Ascending aorta (tissue), 2 donors: ENCODE measurements at regions not wholly inside any gene's neighbourhood (a gene's known extent, or its start where the extent isn't known, plus 50 kb on each side); places are given as distances from the start of the nearest gene placed in this dataset.

Source experiments
- DNase-seq, 2 donors: peaks; one replicate each; pipeline ENCODE4 v3.0.0-alpha.2; 2019; ENCODE audit warnings: low spot score in 2 of 2
- H3K27ac ChIP-seq, 2 donors: fragments of 200-600 bp; sonication (generic); one replicate each; pipeline ENCODE4 v1.5.1; 2016 to 2017; ENCODE audit warnings: mild to moderate bottlenecking in 1 of 2
- H3K27me3 ChIP-seq: fragments of 200-600 bp; sonication (generic); one replicate; pipeline ENCODE4 v1.5.1; 2017
- H3K36me3 ChIP-seq, 2 donors: fragments of 200-600 bp; sonication (generic); one replicate each; pipeline ENCODE4 v1.5.1; 2016
- H3K4me1 ChIP-seq, 2 donors: fragments of 200-600 bp; sonication (generic); one replicate each; pipeline ENCODE4 v1.5.1; 2016 to 2017; ENCODE audit warnings: mild to moderate bottlenecking in 1 of 2
- H3K4me3 ChIP-seq, 2 donors: fragments of 200-600 bp; sonication (generic); one replicate each; pipeline ENCODE4 v1.5.1; 2016 to 2017; ENCODE audit warnings: mild to moderate bottlenecking in 1 of 2
- H3K9me3 ChIP-seq, 2 donors: fragments of 200-600 bp; sonication (generic); one replicate each; pipeline ENCODE4 v1.5.1; 2016
- intact Hi-C: fragments of 100-400 bp; cut with DNase I; formaldehyde crosslinking; loops from one replicate; pipeline ENCODE4 v1.15.1; 2023
- TF ChIP-seq, protein P1 (sequence below), 3 experiments: fragments of 200-600 bp in 2 of 3; fragments of 450-650 bp in 1 of 3; sonication (generic) in 2 of 3; IDR thresholded peaks; one replicate each; pipeline ENCODE4 v1.5.1; 2016 to 2019; ENCODE audit warnings: antibody characterized with exemption in 3 of 3, mild to moderate bottlenecking in 1 of 3, moderate library complexity in 1 of 3

DNA sequence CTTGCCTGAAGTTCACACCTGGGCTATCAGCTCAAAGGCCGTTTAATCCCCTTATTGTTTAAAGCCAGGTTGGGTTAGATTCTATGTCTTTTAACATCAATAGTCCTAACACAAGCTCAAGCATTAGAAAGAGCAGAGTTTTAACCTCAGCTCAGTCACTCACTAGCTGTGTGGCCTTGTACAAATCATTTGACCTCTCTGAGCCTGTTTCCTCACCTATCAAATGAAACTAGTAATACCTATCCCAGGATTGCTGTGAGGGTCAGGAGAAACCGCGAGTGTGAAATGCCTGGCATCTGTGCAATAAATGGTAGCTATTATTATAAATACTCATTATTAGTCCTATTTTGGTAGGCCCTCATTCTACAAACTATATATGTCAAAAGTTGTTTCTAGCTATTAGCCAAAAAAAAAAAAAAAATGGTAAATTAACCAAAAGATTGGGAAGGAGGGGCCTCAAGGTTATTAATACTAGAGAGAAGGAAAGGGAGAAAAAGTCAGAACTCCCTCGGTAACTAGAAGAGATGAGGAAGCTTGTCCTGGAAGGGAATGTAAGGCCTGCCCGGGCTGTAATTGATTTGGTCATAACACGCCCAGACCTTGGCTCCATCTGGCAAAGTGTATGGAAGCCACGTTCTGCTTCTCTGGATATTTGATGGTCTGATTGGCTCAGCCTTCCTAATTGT lies 510.5 kb upstream of the PROK2 start:
- H3K36me3 ChIP-seq, result no peaks in the 10 kb centered on the region
- no peaks in the 10 kb centered on the region for H3K9me3 ChIP-seq
- no peak overlapping the region for H3K4me3 ChIP-seq
- no peak overlapping the region for H3K27ac ChIP-seq
- intact Hi-C loops, result no loop called here
- TF ChIP-seq, protein P1, sequence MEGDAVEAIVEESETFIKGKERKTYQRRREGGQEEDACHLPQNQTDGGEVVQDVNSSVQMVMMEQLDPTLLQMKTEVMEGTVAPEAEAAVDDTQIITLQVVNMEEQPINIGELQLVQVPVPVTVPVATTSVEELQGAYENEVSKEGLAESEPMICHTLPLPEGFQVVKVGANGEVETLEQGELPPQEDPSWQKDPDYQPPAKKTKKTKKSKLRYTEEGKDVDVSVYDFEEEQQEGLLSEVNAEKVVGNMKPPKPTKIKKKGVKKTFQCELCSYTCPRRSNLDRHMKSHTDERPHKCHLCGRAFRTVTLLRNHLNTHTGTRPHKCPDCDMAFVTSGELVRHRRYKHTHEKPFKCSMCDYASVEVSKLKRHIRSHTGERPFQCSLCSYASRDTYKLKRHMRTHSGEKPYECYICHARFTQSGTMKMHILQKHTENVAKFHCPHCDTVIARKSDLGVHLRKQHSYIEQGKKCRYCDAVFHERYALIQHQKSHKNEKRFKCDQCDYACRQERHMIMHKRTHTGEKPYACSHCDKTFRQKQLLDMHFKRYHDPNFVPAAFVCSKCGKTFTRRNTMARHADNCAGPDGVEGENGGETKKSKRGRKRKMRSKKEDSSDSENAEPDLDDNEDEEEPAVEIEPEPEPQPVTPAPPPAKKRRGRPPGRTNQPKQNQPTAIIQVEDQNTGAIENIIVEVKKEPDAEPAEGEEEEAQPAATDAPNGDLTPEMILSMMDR (IDR thresholded peaks at IDR 0.05), result no peak
- no peak for DNase-seq
- no peaks in the 10 kb centered on the region for H3K4me1 ChIP-seq
- no peaks in the 10 kb centered on the region for H3K27me3 ChIP-seq

- intact Hi-C loops, result no loop called here
- no peak overlapping the region for H3K27ac ChIP-seq
- no peak overlapping the region for H3K4me3 ChIP-seq
- peaks cover 0 to 8% of the 10 kb centered on the region in 2 donors for H3K4me1 ChIP-seq
- peaks cover 6% of the 10 kb centered on the region for H3K27me3 ChIP-seq
- H3K9me3 ChIP-seq, result no peaks in the 10 kb centered on the region
- TF ChIP-seq, protein P1 (IDR thresholded peaks at IDR 0.05), result no peak
- no peak for DNase-seq
- no peaks in the 10 kb centered on the region for H3K36me3 ChIP-seq
These were observed 506.1 kb upstream of the PROK2 start for GRCh38 chr3:72290859-72291638.

- H3K27ac ChIP-seq, result no peak overlapping the region
- H3K4me3 ChIP-seq, result no peak overlapping the region
- peaks cover 0 to 8% of the 10 kb centered on the region in 2 donors for H3K4me1 ChIP-seq
- H3K27me3 ChIP-seq, result peaks cover 6% of the 10 kb centered on the region
- no peak for DNase-seq
- intact Hi-C loops, result no loop called here
- no peaks in the 10 kb centered on the region for H3K36me3 ChIP-seq
- TF ChIP-seq, protein P1 (IDR thresholded peaks at IDR 0.05), result no peak
- H3K9me3 ChIP-seq, result no peaks in the 10 kb centered on the region
These were observed 504.7 kb upstream of the PROK2 start for GRCh38 chr3:72289692-72290071.

- DNase-seq, result no peak
- H3K4me1 ChIP-seq, result peaks cover 0 to 8% of the 10 kb centered on the region in 2 donors
- H3K27ac ChIP-seq, result no peak overlapping the region
- H3K9me3 ChIP-seq, result no peaks in the 10 kb centered on the region
- no peaks in the 10 kb centered on the region for H3K36me3 ChIP-seq
- peaks cover 6% of the 10 kb centered on the region for H3K27me3 ChIP-seq
- H3K4me3 ChIP-seq, result peak overlapping the region in 1 of 2 donors; percentile 29
- TF ChIP-seq, protein P1 (IDR thresholded peaks at IDR 0.05), result no peak
- intact Hi-C loops, result no loop called here
These were observed 504.2 kb upstream of the PROK2 start for GRCh38 chr3:72288955-72289691.

GRCh38 chr3:72287956-72288355 lies 503.0 kb upstream of the PROK2 start:
- Histone ChIP-seq H3K9me3 (no peaks in the 10 kb centered on the region), H3K27ac (no peak overlapping the region), H3K27me3 (peaks cover 6% of the 10 kb centered on the region), H3K4me1 (peaks cover 0 to 8% of the 10 kb centered on the region in 2 donors), H3K36me3 (no peaks in the 10 kb centered on the region), H3K4me3 (no peak overlapping the region)
- TF ChIP-seq, protein P1 (IDR thresholded peaks at IDR 0.05), result no peak
- DNase-seq, result no peak
- intact Hi-C loops, result no loop called here
